Spleen (tissue), 11 donors: ENCODE measurements at regions not wholly inside any gene's neighbourhood (a gene's known extent, or its start where the extent isn't known, plus 50 kb on each side); places are given as distances from the start of the nearest gene placed in this dataset.

Experiments
- DNase-seq: peaks from one replicate; pipeline ENCODE4 v3.0.0-alpha.2; 2020
- H3K27ac ChIP-seq, 8 donors: fragments of 200-600 bp; sonication (generic) in 7 of 8; 1 replicate in 4 of 8; 2 replicates in 4 of 8; pipeline versions ENCODE4 v1.5.0 to v1.8.0; 2016 to 2021; ENCODE audit warnings: inconsistent platforms in 4 of 8, mild to moderate bottlenecking in 4 of 8, moderate library complexity in 1 of 8
- H3K27me3 ChIP-seq, 7 donors: fragments of 200-600 bp; sonication (generic) in 6 of 7; replicated peaks in 1 of 7; 1 replicate in 4 of 7; 2 replicates in 3 of 7; pipeline versions ENCODE4 v1.5.0 to v1.8.0; 2016 to 2021; ENCODE audit warnings: inconsistent platforms in 3 of 7, mild to moderate bottlenecking in 1 of 7
- H3K36me3 ChIP-seq, 6 donors: fragments of 200-600 bp; sonication (generic) in 5 of 6; 1 replicate in 4 of 6; 2 replicates in 2 of 6; pipeline versions ENCODE4 v1.5.0 to v1.8.0; 2016 to 2021; ENCODE audit warnings: inconsistent platforms in 2 of 6
- H3K4me1 ChIP-seq, 6 donors: fragments of 200-600 bp; sonication (generic) in 5 of 6; 1 replicate in 3 of 6; 2 replicates in 3 of 6; pipeline versions ENCODE4 v1.5.0 to v1.8.0; 2016 to 2021; ENCODE audit warnings: inconsistent platforms in 3 of 6
- H3K4me3 ChIP-seq, 8 donors: fragments of 200-600 bp; sonication (generic) in 7 of 8; 1 replicate in 4 of 8; 2 replicates in 4 of 8; pipeline versions ENCODE4 v1.5.0 to v1.8.0; 2016 to 2021; ENCODE audit warnings: inconsistent platforms in 4 of 8, mild to moderate bottlenecking in 4 of 8, moderate library complexity in 2 of 8
- H3K9me3 ChIP-seq, 8 donors: fragments of 200-600 bp; sonication (generic) in 7 of 8; 1 replicate in 4 of 8; 2 replicates in 4 of 8; pipeline versions ENCODE4 v1.5.0 to v1.8.0; 2016 to 2021; ENCODE audit warnings: inconsistent platforms in 4 of 8
- CTCF ChIP-seq, 11 experiments: fragments of 200-600 bp in 7 of 11; fragments of 450-650 bp in 4 of 11; sonication (generic) in 4 of 11; IDR thresholded peaks in 8 of 11; conservative IDR thresholded peaks in 3 of 11; 1 replicate in 7 of 11; 2 replicates in 4 of 11; pipeline versions ENCODE4 v1.4.0 to v1.8.0; 2016 to 2021; ENCODE audit warnings: antibody characterized with exemption in 11 of 11, inconsistent platforms in 4 of 11, mild to moderate bottlenecking in 1 of 11
- POLR2A ChIP-seq, 3 donors: fragments of 450-650 bp; IDR thresholded peaks; one replicate each; pipeline ENCODE4 v1.5.1; 2017; ENCODE audit warnings: antibody characterized with exemption in 3 of 3, mild to moderate bottlenecking in 1 of 3
- POLR2AphosphoS5 ChIP-seq, 3 donors: sonication (generic); formaldehyde crosslinking; IDR thresholded peaks; one replicate each; pipeline ENCODE4 v1.5.1; 2017; ENCODE audit warnings: antibody characterized with exemption in 3 of 3
- WGBS, 5 donors: extraction: QIAGEN DNeasy Blood & Tissue Kit in 3 of 5; methylation state at CpG; one replicate each; pipeline versions ENCODE4 v1.1.5 to v1.1.7; 2013 to 2018; 5-methylcytosine and 5-hydroxymethylcytosine counted together
- intact Hi-C: fragments of 100-400 bp; cut with DNase I; formaldehyde crosslinking; loops from one replicate; pipeline ENCODE4 v1.15.0; 2023; ENCODE audit warnings: low total_unique reads
- donor health status: healthy with polysubstance abuse.
- donor health status: DM: no; HTN: no; CAD: no; lungs with moderate emphysema.
- donor health status: DM: no; HTN: no; CAD: no.
- donor health status: Bipolar disorder and iron deficiency.
- donor health status: healthy.
- donor health status: DM: no; HTN: no; CAD: no.
- donor health status: DM: yes; HTN: yes; CAD: no.

GRCh38 chr9:78572266-78572665 is 275.3 kb downstream of the PSAT1 start:
- no peak for DNase-seq
- no peaks in the 10 kb centered on the region for H3K27me3 ChIP-seq
- WGBS, 5 donors, result 52 to 78% (median 68%) methylated on average over 3 of the region's 3 CpGs
- H3K4me3 ChIP-seq, result no peak overlapping the region
- no peak overlapping the region for H3K27ac ChIP-seq
- no peaks in the 10 kb centered on the region for H3K36me3 ChIP-seq
- H3K9me3 ChIP-seq, result no peaks in the 10 kb centered on the region
- H3K4me1 ChIP-seq, result no peaks in the 10 kb centered on the region
- intact Hi-C loops, result no loop called here
- no peak for TF ChIP-seq POLR2AphosphoS5 (IDR thresholded peaks at IDR 0.05)
- TF ChIP-seq CTCF (IDR thresholded peaks at IDR 0.05 in 8 of 11, conservative IDR thresholded peaks at IDR 0.05 in 3 of 11), result no peak
- no peak for TF ChIP-seq POLR2A (IDR thresholded peaks at IDR 0.05)

DNA sequence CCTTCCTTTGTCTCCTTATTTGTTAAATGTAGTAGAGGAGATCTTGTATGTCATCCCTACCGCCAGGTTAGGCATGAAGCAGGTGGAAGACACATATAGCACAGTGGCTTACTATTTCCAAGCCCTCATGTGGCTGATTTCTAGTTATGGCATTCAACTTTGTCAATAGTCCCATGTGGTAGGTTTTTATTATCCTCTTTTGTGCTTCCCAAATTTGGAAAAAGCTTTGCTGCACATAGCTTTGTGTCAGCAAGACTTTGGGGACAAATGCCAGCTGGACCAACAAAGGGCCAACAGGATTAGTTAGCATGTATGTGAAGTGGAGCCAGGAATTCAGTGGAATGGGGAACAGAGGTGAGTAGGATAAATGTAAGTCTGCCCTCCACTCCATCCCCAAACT is 276.3 kb downstream of the PSAT1 start:
- no peaks in the 10 kb centered on the region for H3K27me3 ChIP-seq
- no peak overlapping the region for H3K27ac ChIP-seq
- intact Hi-C loops, result no loop called here
- DNase-seq, result no peak
- WGBS, 5 donors, result 64 to 100% (median 88%) methylated on average over 1 of the region's 1 CpG
- H3K9me3 ChIP-seq, result no peaks in the 10 kb centered on the region
- no peaks in the 10 kb centered on the region for H3K36me3 ChIP-seq
- no peak for TF ChIP-seq POLR2A (IDR thresholded peaks at IDR 0.05)
- no peak for TF ChIP-seq POLR2AphosphoS5 (IDR thresholded peaks at IDR 0.05)
- no peak for TF ChIP-seq CTCF (IDR thresholded peaks at IDR 0.05 in 8 of 11, conservative IDR thresholded peaks at IDR 0.05 in 3 of 11)
- H3K4me1 ChIP-seq, result no peaks in the 10 kb centered on the region
- no peak overlapping the region for H3K4me3 ChIP-seq

DNA sequence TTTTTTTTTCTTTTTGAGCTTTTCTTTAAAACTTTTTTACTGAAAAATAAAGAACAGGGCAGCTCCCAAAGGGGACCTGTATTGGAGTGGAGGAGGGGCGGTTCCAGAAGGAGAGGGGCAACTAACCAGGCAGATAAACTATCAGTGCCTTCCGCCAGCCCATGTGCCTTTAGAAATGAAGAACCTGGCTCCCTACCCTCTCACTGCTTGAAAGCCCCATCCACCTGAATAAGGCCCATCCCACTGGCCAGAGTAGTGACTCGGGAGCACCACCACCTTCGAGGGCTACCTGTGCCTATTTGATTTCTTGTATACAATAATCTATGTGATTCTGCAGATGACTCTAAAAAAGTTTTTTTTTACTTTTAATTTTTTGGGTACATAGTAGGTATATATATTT is 276.7 kb downstream of the PSAT1 start:
- Histone ChIP-seq H3K9me3 (no peaks in the 10 kb centered on the region), H3K27ac (no peak overlapping the region), H3K27me3 (no peaks in the 10 kb centered on the region), H3K4me1 (no peaks in the 10 kb centered on the region), H3K36me3 (no peaks in the 10 kb centered on the region), H3K4me3 (no peak overlapping the region)
- intact Hi-C loops, result no loop called here
- no peak for TF ChIP-seq CTCF (IDR thresholded peaks at IDR 0.05 in 8 of 11, conservative IDR thresholded peaks at IDR 0.05 in 3 of 11)
- no peak for TF ChIP-seq POLR2AphosphoS5 (IDR thresholded peaks at IDR 0.05)
- no peak for TF ChIP-seq POLR2A (IDR thresholded peaks at IDR 0.05)
- DNase-seq, result no peak
- 65 to 82% (median 72%) methylated on average over 4 of the region's 4 CpGs for WGBS, 5 donors

DNA sequence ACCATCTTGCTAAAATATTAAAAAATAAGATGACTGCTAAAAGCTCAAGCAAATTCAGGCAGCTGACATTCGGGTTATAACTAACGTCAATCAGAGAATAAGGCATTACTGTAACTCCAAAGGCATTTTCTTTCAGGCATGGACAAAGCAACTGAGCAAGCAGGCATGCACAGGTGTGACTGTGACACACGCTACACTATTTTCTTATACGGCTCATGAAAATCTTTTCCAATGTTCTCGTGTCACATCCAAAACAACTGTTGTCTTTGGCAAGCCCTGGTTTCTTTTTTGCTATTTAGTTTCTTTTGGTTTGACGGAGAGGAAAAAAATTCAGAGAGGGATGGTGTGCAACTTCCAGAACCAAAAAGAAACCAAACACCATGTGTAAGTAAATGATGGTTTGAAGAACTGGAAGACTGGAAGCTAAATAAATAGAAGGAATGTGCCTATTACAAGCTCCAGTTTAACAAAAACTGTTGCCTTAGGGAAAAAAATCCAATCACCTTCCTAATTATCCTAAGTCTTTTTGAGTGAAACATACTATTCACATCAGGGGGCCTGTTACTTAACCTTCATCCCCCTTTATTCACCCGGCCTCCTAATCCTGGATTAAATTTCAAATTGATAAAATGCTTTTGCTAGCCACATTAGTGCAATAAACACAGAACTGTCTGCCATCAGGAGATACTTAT is 277.6 kb downstream of the PSAT1 start:
- Histone ChIP-seq H3K4me3 (no peak overlapping the region), H3K36me3 (no peaks in the 10 kb centered on the region), H3K4me1 (no peaks in the 10 kb centered on the region), H3K27me3 (no peaks in the 10 kb centered on the region), H3K9me3 (no peaks in the 10 kb centered on the region), H3K27ac (no peak overlapping the region)
- intact Hi-C loops, result no loop called here
- TF ChIP-seq POLR2A (IDR thresholded peaks at IDR 0.05) (no peak), CTCF (IDR thresholded peaks at IDR 0.05 in 8 of 11, conservative IDR thresholded peaks at IDR 0.05 in 3 of 11) (no peak), POLR2AphosphoS5 (IDR thresholded peaks at IDR 0.05) (no peak)
- 87 to 91% (median 89%) methylated on average over 7 of the region's 7 CpGs for WGBS, 5 donors
- no peak for DNase-seq
